GM23338 (cell line): ENCODE measurements at regions not wholly inside any gene's neighbourhood (a gene's known extent, or its start where the extent isn't known, plus 50 kb on each side); places are given as distances from the start of the nearest gene placed in this dataset.

Source experiments
- ATAC-seq: fragments of 200-7000 bp; cut with Tn5 transposase; 3 replicates; pipeline ENCODE4 v1.9.1; 2020
- DNase-seq: peaks from one replicate; pipeline ENCODE4 v3.0.0-alpha.2; 2015; ENCODE audit warnings: low spot score
- H2AFZ ChIP-seq: fragments of 200-600 bp; sonication (generic); 2 replicates; pipeline ENCODE4 v1.8.0; 2016; ENCODE audit warnings: antibody characterized with exemption, mild to moderate bottlenecking, moderate library complexity
- H3F3A ChIP-seq: fragments of 200-600 bp; sonication (generic); replicated peaks from 2 replicates; pipeline ENCODE4 v1.8.0; 2017; ENCODE audit warnings: antibody characterized with exemption, mixed run types, low read depth
- H3K27ac ChIP-seq: fragments of 200-600 bp; sonication (generic); 2 replicates; pipeline ENCODE4 v1.6.1; 2016; ENCODE audit warnings: low read depth
- H3K27me3 ChIP-seq: fragments of 200-600 bp; sonication (generic); 2 replicates; pipeline ENCODE4 v1.8.0; 2016; ENCODE audit warnings: mild to moderate bottlenecking, mixed run types, moderate library complexity; ENCODE audit not compliant: insufficient read depth
- H3K36me3 ChIP-seq: fragments of 200-600 bp; sonication (generic); 2 replicates; pipeline ENCODE4 v1.8.0; 2016; ENCODE audit warnings: mild to moderate bottlenecking; ENCODE audit not compliant: insufficient read depth
- H3K4me1 ChIP-seq: fragments of 200-600 bp; sonication (generic); 2 replicates; pipeline ENCODE4 v1.8.0; 2016; ENCODE audit warnings: mild to moderate bottlenecking, moderate library complexity; ENCODE audit not compliant: insufficient read depth
- H3K4me2 ChIP-seq: fragments of 200-600 bp; sonication (generic); 2 replicates; pipeline ENCODE4 v1.7.1; 2017; ENCODE audit warnings: mixed run types
- H3K4me3 ChIP-seq: fragments of 200-600 bp; sonication (generic); 2 replicates; pipeline ENCODE4 v1.6.1; 2016; ENCODE audit warnings: mixed run types
- H3K79me2 ChIP-seq: fragments of 200-600 bp; sonication (generic); replicated peaks from 2 replicates; pipeline ENCODE4 v1.8.0; 2017; ENCODE audit warnings: mild to moderate bottlenecking; ENCODE audit not compliant: insufficient read depth
- H3K9me2 ChIP-seq: fragments of 200-600 bp; sonication (generic); 2 replicates; pipeline ENCODE4 v1.8.0; 2017; ENCODE audit not compliant: insufficient read depth
- H4K20me1 ChIP-seq: fragments of 200-600 bp; sonication (generic); replicated peaks from 2 replicates; pipeline ENCODE4 v1.8.0; 2017; ENCODE audit warnings: mild to moderate bottlenecking; ENCODE audit not compliant: insufficient read depth
- H3K27ac Mint-ChIP-seq: 2 replicates; pipeline ENCODE4 v1.8.0; 2020; ENCODE audit warnings: inconsistent platforms, mild to moderate bottlenecking, moderate library complexity, mixed read lengths
- H3K27me3 Mint-ChIP-seq: 3 replicates; pipeline ENCODE4 v1.8.0; 2022; ENCODE audit warnings: low read depth, mild to moderate bottlenecking, moderate library complexity, mixed read lengths, inconsistent platforms; ENCODE audit not compliant: insufficient read depth, poor library complexity
- H3K36me3 Mint-ChIP-seq: 3 replicates; pipeline ENCODE4 v1.8.0; 2021; ENCODE audit warnings: low read depth, mild to moderate bottlenecking, inconsistent platforms, moderate library complexity, mixed read lengths
- H3K4me1 Mint-ChIP-seq: 3 replicates; pipeline ENCODE4 v1.8.0; 2020; ENCODE audit warnings: mild to moderate bottlenecking, inconsistent platforms, mixed read lengths
- H3K4me3 Mint-ChIP-seq: 3 replicates; pipeline ENCODE4 v1.8.0; 2021; ENCODE audit warnings: moderate library complexity, mild to moderate bottlenecking, inconsistent platforms, mixed read lengths
- H3K9me3 Mint-ChIP-seq: 3 replicates; pipeline ENCODE4 v1.8.0; 2020; ENCODE audit warnings: moderate library complexity, mild to moderate bottlenecking, inconsistent platforms, mixed read lengths
- CREB1 ChIP-seq: fragments of 250-450 bp; sonication (Bioruptor Pico); IDR thresholded peaks from 2 replicates; pipeline ENCODE4 v1.5.0; 2020; ENCODE audit warnings: low read depth, mild to moderate bottlenecking, moderate library complexity
- CTCF ChIP-seq, 2 experiments: fragments of 200-600 bp in 1 of 2; sonication (generic) in 1 of 2; conservative IDR thresholded peaks; 2 replicates each; pipeline versions ENCODE4 v1.5.1 to v1.6.1; 2016 to 2017; ENCODE audit warnings: antibody characterized with exemption in 2 of 2, low read depth in 2 of 2, mild to moderate bottlenecking in 2 of 2, moderate library complexity in 1 of 2
- ETS1 ChIP-seq: IDR thresholded peaks from 2 replicates; pipeline ENCODE4 v1.6.1; 2016; ENCODE audit warnings: antibody characterized with exemption
- EZH2 ChIP-seq: fragments of 200-600 bp; sonication (generic); IDR thresholded peaks from one replicate; pipeline ENCODE4 v1.8.0; 2017; ENCODE audit warnings: antibody characterized with exemption, mild to moderate bottlenecking, low read depth; ENCODE audit not compliant: unreplicated experiment
- EZH2phosphoT487 ChIP-seq: fragments of 200-600 bp; sonication (generic); IDR thresholded peaks from one replicate; pipeline ENCODE4 v1.8.1; 2018; ENCODE audit warnings: antibody characterized with exemption; ENCODE audit not compliant: unreplicated experiment
- JUNB ChIP-seq: IDR thresholded peaks from one replicate; pipeline ENCODE4 v1.6.1; 2016; ENCODE audit warnings: antibody characterized with exemption; ENCODE audit not compliant: unreplicated experiment
- NANOG ChIP-seq: IDR thresholded peaks from 2 replicates; pipeline ENCODE4 v1.6.1; 2016; ENCODE audit warnings: antibody characterized with exemption, borderline replicate concordance
- POLR2AphosphoS5 ChIP-seq: IDR thresholded peaks from 2 replicates; pipeline ENCODE4 v1.6.1; 2016; ENCODE audit warnings: antibody characterized with exemption, low read depth
- STAT1 ChIP-seq: IDR thresholded peaks from one replicate; pipeline ENCODE4 v1.6.1; 2016; ENCODE audit warnings: antibody characterized with exemption; ENCODE audit not compliant: unreplicated experiment
- ZNF114 ChIP-seq: fragments of 250-450 bp; sonication (Bioruptor Pico); IDR thresholded peaks from 2 replicates; pipeline ENCODE4 v1.5.0; 2020; ENCODE audit warnings: mild to moderate bottlenecking, moderate library complexity
- ZNF331 ChIP-seq: fragments of 250-450 bp; sonication (Bioruptor Pico); IDR thresholded peaks from 2 replicates; pipeline ENCODE4 v1.5.0; 2020; ENCODE audit warnings: low read depth, mild to moderate bottlenecking, moderate library complexity
- ZNF462 ChIP-seq: fragments of 250-450 bp; sonication (Bioruptor Pico); IDR thresholded peaks from 2 replicates; pipeline ENCODE4 v1.5.0; 2020; ENCODE audit warnings: mild to moderate bottlenecking, moderate library complexity
- TF ChIP-seq, protein P1 (sequence below): IDR thresholded peaks from one replicate; pipeline ENCODE4 v1.6.1; 2018; ENCODE audit warnings: antibody characterized with exemption; ENCODE audit not compliant: unreplicated experiment

DNA sequence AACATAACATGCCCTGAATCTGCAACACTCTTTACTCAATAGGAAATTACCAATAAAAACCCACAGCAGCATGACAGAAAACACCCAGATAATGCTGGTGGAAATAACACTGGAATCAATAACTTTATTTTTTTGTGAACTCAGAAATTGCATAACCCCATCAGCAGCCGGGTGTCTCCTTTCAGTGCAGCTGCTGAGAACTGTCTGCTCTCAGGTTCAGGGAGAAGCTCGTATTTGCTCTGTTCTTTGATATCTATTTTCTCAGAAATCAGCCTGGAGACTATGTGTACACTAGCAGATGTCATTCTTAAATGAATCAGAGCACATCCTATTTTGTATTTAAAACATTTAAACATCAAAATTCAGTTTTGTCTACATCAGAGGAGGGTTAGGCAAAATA lies 506.0 kb downstream of the POM121L12 start:
- Mint-ChIP-seq H3K27ac (no peak overlapping the region), H3K36me3 (no peaks in the 10 kb centered on the region), H3K27me3 (no peaks in the 10 kb centered on the region), H3K4me1 (no peaks in the 10 kb centered on the region), H3K4me3 (no peak overlapping the region), H3K9me3 (no peaks in the 10 kb centered on the region)
- H3K27me3 ChIP-seq = no peaks in the 10 kb centered on the region
- no peak overlapping the region for H3K4me2 ChIP-seq
- no peaks in the 10 kb centered on the region for H3K79me2 ChIP-seq
- H3K36me3 ChIP-seq = no peaks in the 10 kb centered on the region
- DNase-seq (no peak), ATAC-seq (no peak)
- H2AFZ ChIP-seq = no peak overlapping the region
- no peak overlapping the region for H3K27ac ChIP-seq
- H4K20me1 ChIP-seq = no peaks in the 10 kb centered on the region
- H3K4me3 ChIP-seq = no peak overlapping the region
- no peaks in the 10 kb centered on the region for H3K4me1 ChIP-seq
- TF ChIP-seq EZH2 (no peak), ETS1 (no peak), STAT1 (no peak), ZNF462 (CRISPR knock-in tag) (no peak), ZNF331 (CRISPR knock-in tag) (no peak), ZNF114 (CRISPR knock-in tag) (no peak), EZH2phosphoT487 (no peak), POLR2AphosphoS5 (no peak), NANOG (no peak), JUNB (no peak), CREB1 (CRISPR knock-in tag) (no peak), CTCF (conservative IDR thresholded peaks at IDR 0.05; ENCODE audit: low read depth in 2 of 2) (no peak)
- TF ChIP-seq, protein P1, sequence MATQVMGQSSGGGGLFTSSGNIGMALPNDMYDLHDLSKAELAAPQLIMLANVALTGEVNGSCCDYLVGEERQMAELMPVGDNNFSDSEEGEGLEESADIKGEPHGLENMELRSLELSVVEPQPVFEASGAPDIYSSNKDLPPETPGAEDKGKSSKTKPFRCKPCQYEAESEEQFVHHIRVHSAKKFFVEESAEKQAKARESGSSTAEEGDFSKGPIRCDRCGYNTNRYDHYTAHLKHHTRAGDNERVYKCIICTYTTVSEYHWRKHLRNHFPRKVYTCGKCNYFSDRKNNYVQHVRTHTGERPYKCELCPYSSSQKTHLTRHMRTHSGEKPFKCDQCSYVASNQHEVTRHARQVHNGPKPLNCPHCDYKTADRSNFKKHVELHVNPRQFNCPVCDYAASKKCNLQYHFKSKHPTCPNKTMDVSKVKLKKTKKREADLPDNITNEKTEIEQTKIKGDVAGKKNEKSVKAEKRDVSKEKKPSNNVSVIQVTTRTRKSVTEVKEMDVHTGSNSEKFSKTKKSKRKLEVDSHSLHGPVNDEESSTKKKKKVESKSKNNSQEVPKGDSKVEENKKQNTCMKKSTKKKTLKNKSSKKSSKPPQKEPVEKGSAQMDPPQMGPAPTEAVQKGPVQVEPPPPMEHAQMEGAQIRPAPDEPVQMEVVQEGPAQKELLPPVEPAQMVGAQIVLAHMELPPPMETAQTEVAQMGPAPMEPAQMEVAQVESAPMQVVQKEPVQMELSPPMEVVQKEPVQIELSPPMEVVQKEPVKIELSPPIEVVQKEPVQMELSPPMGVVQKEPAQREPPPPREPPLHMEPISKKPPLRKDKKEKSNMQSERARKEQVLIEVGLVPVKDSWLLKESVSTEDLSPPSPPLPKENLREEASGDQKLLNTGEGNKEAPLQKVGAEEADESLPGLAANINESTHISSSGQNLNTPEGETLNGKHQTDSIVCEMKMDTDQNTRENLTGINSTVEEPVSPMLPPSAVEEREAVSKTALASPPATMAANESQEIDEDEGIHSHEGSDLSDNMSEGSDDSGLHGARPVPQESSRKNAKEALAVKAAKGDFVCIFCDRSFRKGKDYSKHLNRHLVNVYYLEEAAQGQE = no peak
- no peaks in the 10 kb centered on the region for H3F3A ChIP-seq
- H3K9me2 ChIP-seq = peaks cover 12% of the 10 kb centered on the region; the same call in 1 of the 2 replicates
